Astrocyte (in vitro differentiated cells and primary cell): ENCODE measurements at regions not wholly inside any gene's neighbourhood (a gene's known extent, or its start where the extent isn't known, plus 50 kb on each side); places are given as distances from the start of the nearest gene placed in this dataset.
"Not testable (repeated sequence)": the region's sequence is repeated elsewhere in the genome, so short reads cannot be mapped to it uniquely, and the experiment has no call there.

Source experiments
- CTCF ChIP-seq: IDR thresholded peaks from 2 replicates; pipeline ENCODE4 v1.5.1; 2011; ENCODE audit warnings: low read depth, mild to moderate bottlenecking, inconsistent platforms, low read length, moderate library complexity; ENCODE audit not compliant: insufficient read depth
- EZH2 ChIP-seq: IDR thresholded peaks from 2 replicates; pipeline ENCODE4 v1.6.1; 2012; ENCODE audit warnings: mild to moderate bottlenecking, low read length, inconsistent platforms; ENCODE audit not compliant: insufficient read depth

DNA sequence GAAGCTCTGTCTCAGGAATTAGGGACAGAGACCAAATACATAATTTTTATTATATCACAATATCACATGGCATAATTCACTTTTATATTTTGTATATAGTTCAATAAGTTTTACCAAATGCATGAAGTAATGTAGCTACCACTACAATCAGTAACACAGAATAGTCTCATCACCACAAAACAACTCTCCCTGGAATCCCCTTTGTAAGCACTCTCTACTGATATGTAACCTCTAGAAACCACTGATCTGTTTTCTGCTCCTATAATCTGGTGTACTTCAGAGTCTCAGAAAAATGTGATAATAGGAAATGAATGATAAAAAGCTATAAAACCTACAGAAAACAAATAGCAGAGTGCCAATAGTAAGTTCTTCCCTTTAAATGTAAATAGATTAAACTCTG is 210.3 kb upstream of the ZNF658 start:
- not testable (repeated sequence) for TF ChIP-seq EZH2, CTCF
